ENCODE measurements at regions not wholly inside any gene's neighbourhood (a gene's known extent, or its start where the extent isn't known, plus 50 kb on each side); places are given as distances from the start of the nearest gene placed in this dataset.

DNA sequence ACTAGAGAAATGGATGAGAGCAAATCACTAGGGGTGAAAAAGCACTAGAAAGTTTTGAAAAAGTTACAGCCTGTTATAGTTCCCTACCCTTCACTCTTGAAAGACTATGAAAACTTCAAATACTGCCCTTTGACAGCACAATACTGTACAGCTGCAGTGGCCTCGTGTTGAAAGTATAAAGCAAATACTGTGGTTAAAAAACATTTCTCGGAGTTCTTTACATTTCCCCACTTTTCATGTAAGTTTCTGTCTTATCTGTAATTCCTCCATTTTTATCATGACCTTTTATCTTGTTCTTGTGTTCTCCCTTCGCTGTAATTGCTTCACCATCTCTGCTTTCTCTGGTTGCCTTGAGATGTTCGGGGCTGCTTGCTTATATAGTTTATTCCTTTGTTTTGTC, 423.8 kb upstream of the CFAP20DC start:
- TF ChIP-seq CTCF (IDR thresholded peaks at IDR 0.05 in 4 of 5, conservative IDR thresholded peaks at IDR 0.05 in 1 of 5) = no peak
- TF ChIP-seq POLR2A (IDR thresholded peaks at IDR 0.05) = no peak

Data from gastrocnemius medialis (tissue), 4 donors.